ENCODE measurements at regions not wholly inside any gene's neighbourhood (a gene's known extent, or its start where the extent isn't known, plus 50 kb on each side); places are given as distances from the start of the nearest gene placed in this dataset.

GRCh38 chr15:61404567-61404966 lies 175.5 kb upstream of the RORA start (continued):
- TF ChIP-seq NFATC3 (IDR thresholded peaks at IDR 0.05) = no peak
- TF ChIP-seq ZNF431 (CRISPR knock-in tag; IDR thresholded peaks at IDR 0.05) = no peak
- TF ChIP-seq CLOCK (CRISPR knock-in tag; IDR thresholded peaks at IDR 0.05; ENCODE audit: borderline replicate concordance) = no peak
- TF ChIP-seq PPARD (CRISPR knock-in tag; IDR thresholded peaks at IDR 0.05) = no peak
- TF ChIP-seq NR2C2 (CRISPR knock-in tag; IDR thresholded peaks at IDR 0.05) = no peak
- TF ChIP-seq NR2C2 (tag; IDR thresholded peaks at IDR 0.05) = no peak
- no peak for TF ChIP-seq EP400 (IDR thresholded peaks at IDR 0.05)
- no peak for TF ChIP-seq ZNF583 (CRISPR knock-in tag; IDR thresholded peaks at IDR 0.05)
- no peak for TF ChIP-seq ATF4 (CRISPR knock-in tag; IDR thresholded peaks at IDR 0.05)

GRCh38 chr15:61403884-61404283 lies 174.8 kb upstream of the RORA start:
- in situ Hi-C loops (cut with MboI) (no loop called here), intact Hi-C loops (cut with micrococcal nuclease) (no loop called here)
- Histone ChIP-seq H3K4me1 (replicated peaks in 1 of 2; ENCODE audit: control insufficient read depth in 2 of 2, insufficient read depth in 2 of 2, low read length in 2 of 2) (no peaks in the 10 kb centered on the region), H3K4me3 (no peak overlapping the region), H3K27ac (ENCODE audit: extremely low read depth, low read depth, low read length) (no peak overlapping the region), H2AFZ (ENCODE audit: low read depth, low read length) (no peak overlapping the region), H3K9me3 (replicated peaks; ENCODE audit: control insufficient read depth, insufficient read depth, low read depth, low read length) (no peaks in the 10 kb centered on the region), H3K9me1 (ENCODE audit: control insufficient read depth, insufficient read depth, low read length) (no peaks in the 10 kb centered on the region), H3K9ac (ENCODE audit: insufficient read depth in 1 of 2, low read depth in 2 of 2, low read length in 2 of 2) (no peak overlapping the region), H4K20me1 (replicated peaks; ENCODE audit: control insufficient read depth, insufficient read depth, low read length) (no peaks in the 10 kb centered on the region), H3K4me2 (ENCODE audit: insufficient read depth, low read length) (no peak overlapping the region), H3K79me2 (ENCODE audit: control insufficient read depth, insufficient read depth, low read length) (no peaks in the 10 kb centered on the region), H3K27me3 (ENCODE audit: control insufficient read depth in 2 of 2, insufficient read depth in 2 of 2, low read length in 2 of 2) (no peaks in the 10 kb centered on the region), H3K36me3 (ENCODE audit: control insufficient read depth, insufficient read depth, low read length) (no peaks in the 10 kb centered on the region)
- CTCF ChIA-PET (ENCODE audit: low intra/inter-chr PET ratio) = interaction anchor here (0.6 kb wide), 1 partner anchor 188 kb away, joined by 4 read pairs; no protein-coding TSS in a partner anchor
- FAIRE-seq (no peak), ATAC-seq (no peak), DNase-seq (ENCODE audit: extremely low read depth in 1 of 4, low spot score in 3 of 4) (no peak)
- POLR2A ChIA-PET = interaction anchor here (1.0 kb wide), 1 partner anchor 12 kb away, joined by 4 read pairs; no protein-coding TSS in a partner anchor
- BruUV-seq (replicated peaks) = no TSS peak
- WGBS (ENCODE audit: insufficient coverage, low coverage, missing lambda C conversion rate) = 1% methylated on average over 6 of the region's 6 CpGs
- TF ChIP-seq ZNF184 (CRISPR knock-in tag; IDR thresholded peaks at IDR 0.05) = no peak
- TF ChIP-seq ZNF41 (CRISPR knock-in tag; conservative IDR thresholded peaks at IDR 0.05) = no peak
- TF ChIP-seq CSDE1 (IDR thresholded peaks at IDR 0.05) = no peak
- TF ChIP-seq CEBPG (CRISPR knock-in tag; IDR thresholded peaks at IDR 0.05) = no peak
- TF ChIP-seq CEBPG (tag; conservative IDR thresholded peaks at IDR 0.05 in 1 of 2, IDR thresholded peaks at IDR 0.05 in 1 of 2) = no peak
- no peak for TF ChIP-seq GTF2B (IDR thresholded peaks at IDR 0.05; ENCODE audit: extremely low read depth, insufficient read length)
- TF ChIP-seq TRIM24 (IDR thresholded peaks at IDR 0.05) = no peak
- no peak for TF ChIP-seq FOXJ2 (tag; IDR thresholded peaks at IDR 0.05)
- no peak for TF ChIP-seq PURB (CRISPR knock-in tag; IDR thresholded peaks at IDR 0.05; ENCODE audit: low read depth)
- TF ChIP-seq PML (IDR thresholded peaks at IDR 0.05; ENCODE audit: low read length) = no peak
- TF ChIP-seq ZBED1 (IDR thresholded peaks at IDR 0.05) = no peak
- TF ChIP-seq ZFX (CRISPR knock-in tag; IDR thresholded peaks at IDR 0.05) = no peak

All from K562 (cell line).